ENCODE measurements at regions not wholly inside any gene's neighbourhood (a gene's known extent, or its start where the extent isn't known, plus 50 kb on each side); places are given as distances from the start of the nearest gene placed in this dataset.

DNA sequence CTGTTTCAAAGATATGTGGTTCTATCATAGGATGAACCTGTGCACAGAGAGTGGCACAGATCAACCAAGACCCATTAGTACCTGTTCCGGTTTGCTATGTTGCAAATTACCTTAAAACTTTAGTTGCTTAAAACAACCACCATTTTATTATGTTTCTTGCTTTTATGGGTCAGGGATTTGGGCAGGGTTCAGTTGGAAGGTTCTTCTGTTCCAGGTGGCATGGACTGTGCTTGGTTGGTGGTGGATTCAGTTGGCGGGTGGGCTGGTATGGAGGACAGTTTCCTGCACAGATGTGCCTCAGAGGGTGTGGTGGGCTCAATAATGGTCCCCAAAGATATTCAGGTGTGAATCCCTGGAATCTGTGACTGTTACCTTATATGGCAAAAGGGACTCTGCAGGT, 166.3 kb downstream of the SLC35B3 start:
- no peaks in the 10 kb centered on the region for H3K9me3 ChIP-seq (ENCODE audit: low read length)
- H3K27me3 ChIP-seq (ENCODE audit: insufficient read depth, low read length): no peaks in the 10 kb centered on the region
- no peak overlapping the region for H2AFZ ChIP-seq (ENCODE audit: low read depth, low read length)
- H3K4me1 ChIP-seq (ENCODE audit: insufficient read depth, low read length): no peaks in the 10 kb centered on the region
- H3K4me3 ChIP-seq (ENCODE audit: low read length): no peak overlapping the region
- no peaks in the 10 kb centered on the region for H3K36me3 ChIP-seq (ENCODE audit: insufficient read depth, low read length)

DNA sequence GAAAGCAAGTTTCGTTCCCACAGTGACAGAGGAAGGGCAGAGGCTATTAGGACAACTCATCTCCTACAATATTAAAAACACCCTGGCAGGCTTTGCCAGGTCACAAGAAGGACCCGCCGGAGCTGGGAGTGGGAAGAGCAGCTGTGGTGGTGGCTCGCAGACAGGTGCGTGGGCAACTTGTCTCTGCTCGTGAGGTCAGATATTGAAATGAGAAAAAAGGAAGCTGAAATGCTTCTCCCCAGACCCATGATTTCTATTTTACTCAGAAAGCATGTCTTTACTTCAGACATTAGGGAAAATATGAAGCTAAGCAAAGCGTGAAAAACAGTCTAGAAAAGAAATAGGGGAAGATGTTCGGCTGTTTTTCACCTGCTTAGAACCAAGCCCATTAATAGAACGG, 166.3 kb upstream of the EEF1E1 start:
- H3K4me1 ChIP-seq (ENCODE audit: insufficient read depth, low read length): no peaks in the 10 kb centered on the region
- no peaks in the 10 kb centered on the region for H3K9me3 ChIP-seq (ENCODE audit: low read length)
- no peak overlapping the region for H3K4me3 ChIP-seq (ENCODE audit: low read length)
- H3K27me3 ChIP-seq (ENCODE audit: insufficient read depth, low read length): no peaks in the 10 kb centered on the region
- no peaks in the 10 kb centered on the region for H3K36me3 ChIP-seq (ENCODE audit: insufficient read depth, low read length)
- H2AFZ ChIP-seq (ENCODE audit: low read depth, low read length): no peak overlapping the region

DNA sequence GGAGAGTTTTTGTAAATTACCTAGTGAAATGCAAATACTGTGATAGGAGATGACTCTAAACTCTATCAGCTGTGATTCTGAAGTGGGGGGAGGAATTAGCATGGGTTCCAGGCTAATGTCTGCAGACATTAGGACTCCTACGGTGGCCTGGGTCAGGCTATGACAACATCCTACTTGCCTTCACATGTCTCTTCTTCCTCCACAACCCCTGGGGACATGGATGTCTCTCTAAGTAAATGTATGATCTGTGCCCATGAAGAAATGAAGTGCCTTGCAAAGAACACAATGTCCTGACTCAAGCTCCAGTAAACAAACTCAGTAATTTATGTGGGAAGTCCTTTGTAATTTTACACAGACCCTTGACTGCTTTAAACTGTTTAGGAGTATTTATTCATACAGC, 165.8 kb upstream of the EEF1E1 start:
- Histone ChIP-seq H3K4me1 (ENCODE audit: insufficient read depth, low read length) (no peaks in the 10 kb centered on the region), H3K36me3 (ENCODE audit: insufficient read depth, low read length) (no peaks in the 10 kb centered on the region), H3K4me3 (ENCODE audit: low read length) (no peak overlapping the region), H3K27me3 (ENCODE audit: insufficient read depth, low read length) (no peaks in the 10 kb centered on the region), H2AFZ (ENCODE audit: low read depth, low read length) (no peak overlapping the region), H3K9me3 (ENCODE audit: low read length) (no peaks in the 10 kb centered on the region)

DNA sequence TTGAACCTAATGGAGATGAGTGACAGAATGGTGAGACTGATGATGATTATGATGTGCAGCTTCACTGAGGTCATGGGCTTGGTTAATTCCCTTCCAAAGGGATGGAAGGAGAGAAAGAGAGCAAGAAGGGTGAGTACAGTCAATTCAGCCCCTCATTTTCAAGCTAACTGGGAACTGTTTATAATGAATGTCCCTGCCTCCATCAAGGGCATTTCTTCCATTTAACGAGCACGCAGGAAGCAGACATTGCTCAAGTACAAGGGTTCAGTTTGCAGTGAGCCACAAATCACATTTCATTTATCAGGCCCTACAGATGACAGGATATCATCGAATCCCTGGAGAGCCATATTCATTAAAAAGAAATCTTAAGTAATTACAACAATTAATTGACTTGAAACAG, 158.3 kb upstream of the EEF1E1 start:
- H3K9me3 ChIP-seq (ENCODE audit: low read length): no peaks in the 10 kb centered on the region
- no peak overlapping the region for H3K4me3 ChIP-seq (ENCODE audit: low read length)
- H3K4me1 ChIP-seq (ENCODE audit: insufficient read depth, low read length): no peaks in the 10 kb centered on the region
- no peak overlapping the region for H2AFZ ChIP-seq (ENCODE audit: low read depth, low read length)
- no peaks in the 10 kb centered on the region for H3K36me3 ChIP-seq (ENCODE audit: insufficient read depth, low read length)
- no peaks in the 10 kb centered on the region for H3K27me3 ChIP-seq (ENCODE audit: insufficient read depth, low read length)

DNA sequence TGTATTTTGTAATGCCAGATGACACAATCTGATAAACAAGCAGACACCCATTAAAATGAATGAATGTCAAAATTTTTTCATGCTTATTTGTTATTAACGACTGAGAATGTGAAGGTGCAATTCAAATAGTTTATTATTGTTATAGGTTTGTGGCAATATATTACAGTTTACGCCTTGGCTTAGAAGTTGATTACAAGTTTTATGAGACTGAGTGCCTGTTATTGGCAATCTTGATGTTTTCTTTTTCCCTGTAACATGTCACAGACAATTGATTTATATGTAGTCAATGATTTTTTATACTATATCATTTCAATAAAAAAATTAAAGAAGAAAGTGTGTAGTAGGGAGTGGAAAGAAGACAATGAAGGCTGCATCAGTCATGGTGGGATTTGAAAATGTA, 144.1 kb upstream of the EEF1E1 start:
- H3K4me3 ChIP-seq (ENCODE audit: low read length): no peak overlapping the region
- H3K36me3 ChIP-seq (ENCODE audit: insufficient read depth, low read length): no peaks in the 10 kb centered on the region
- H2AFZ ChIP-seq (ENCODE audit: low read depth, low read length): no peak overlapping the region
- peaks cover 10% of the 10 kb centered on the region for H3K4me1 ChIP-seq (ENCODE audit: insufficient read depth, low read length)
- no peaks in the 10 kb centered on the region for H3K27me3 ChIP-seq (ENCODE audit: insufficient read depth, low read length)
- no peaks in the 10 kb centered on the region for H3K9me3 ChIP-seq (ENCODE audit: low read length)

DNA sequence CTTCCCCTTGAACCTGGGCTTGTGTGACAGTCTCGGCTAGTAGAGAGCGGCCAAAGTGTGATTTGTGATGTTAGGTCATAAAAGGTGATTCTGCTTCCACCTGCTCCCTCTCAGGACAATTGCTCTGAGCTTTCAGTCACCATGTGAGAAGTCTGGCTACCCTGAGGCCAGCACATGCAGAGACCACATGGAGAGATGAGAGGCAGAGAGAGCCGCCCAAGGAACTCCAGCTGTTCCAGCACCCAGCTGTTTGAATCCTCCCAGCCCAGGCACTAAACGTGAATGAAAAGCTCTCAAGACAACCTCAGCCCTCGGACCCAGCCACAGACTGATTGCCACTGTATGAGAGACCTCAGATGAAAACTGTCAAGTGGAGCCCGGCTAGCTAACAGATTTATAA, 143.4 kb upstream of the EEF1E1 start:
- Histone ChIP-seq H2AFZ (ENCODE audit: low read depth, low read length) (no peak overlapping the region), H3K4me1 (ENCODE audit: insufficient read depth, low read length) (peaks cover 10% of the 10 kb centered on the region), H3K4me3 (ENCODE audit: low read length) (no peak overlapping the region), H3K27me3 (ENCODE audit: insufficient read depth, low read length) (no peaks in the 10 kb centered on the region), H3K36me3 (ENCODE audit: insufficient read depth, low read length) (no peaks in the 10 kb centered on the region), H3K9me3 (ENCODE audit: low read length) (no peaks in the 10 kb centered on the region)

DNA sequence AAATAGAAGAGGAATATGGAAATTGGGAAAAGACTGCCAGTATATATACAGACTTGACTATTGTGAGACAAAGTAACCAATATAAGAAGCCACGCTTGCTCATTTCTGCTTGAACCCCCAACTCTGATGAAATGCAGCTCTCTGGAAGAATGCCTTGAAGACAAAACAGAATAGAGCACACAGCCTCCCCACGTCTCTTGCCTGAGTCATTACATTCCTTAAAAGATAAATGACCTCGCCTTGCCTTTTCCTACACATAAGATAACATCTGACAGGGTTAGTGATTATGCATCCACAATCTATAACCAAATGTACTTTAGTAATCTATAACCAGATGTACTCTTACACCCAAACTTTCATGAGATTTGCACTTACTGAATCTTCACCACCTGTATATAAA, 141.1 kb upstream of the EEF1E1 start:
- Histone ChIP-seq H3K36me3 (ENCODE audit: insufficient read depth, low read length) (no peaks in the 10 kb centered on the region), H3K4me3 (ENCODE audit: low read length) (no peak overlapping the region), H3K4me1 (ENCODE audit: insufficient read depth, low read length) (peaks cover 30% of the 10 kb centered on the region), H3K9me3 (ENCODE audit: low read length) (no peaks in the 10 kb centered on the region), H2AFZ (ENCODE audit: low read depth, low read length) (peak overlapping the region; percentile 76), H3K27me3 (ENCODE audit: insufficient read depth, low read length) (no peaks in the 10 kb centered on the region)

DNA sequence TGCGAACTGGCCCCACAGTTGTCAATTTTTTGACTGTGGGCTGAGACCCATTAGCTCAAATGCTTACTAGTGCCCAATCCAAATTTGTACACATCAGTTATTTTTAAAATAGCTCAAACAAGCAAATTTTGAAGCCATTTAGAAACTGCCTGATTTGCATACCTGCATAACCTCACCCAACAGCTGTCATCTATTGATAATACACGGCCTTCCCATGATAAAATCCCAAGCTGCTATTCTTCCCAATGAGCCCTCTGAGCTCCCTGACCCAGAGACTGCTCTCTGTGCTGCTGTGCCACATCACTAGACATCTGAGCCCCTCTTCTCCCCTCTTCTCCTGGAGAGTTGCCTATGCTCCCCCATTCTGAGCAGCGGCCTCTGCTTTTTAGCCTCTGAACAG, 140.5 kb upstream of the EEF1E1 start:
- peak overlapping the region; percentile 76 for H2AFZ ChIP-seq (ENCODE audit: low read depth, low read length)
- H3K4me1 ChIP-seq (ENCODE audit: insufficient read depth, low read length): peaks cover 36% of the 10 kb centered on the region
- no peak overlapping the region for H3K4me3 ChIP-seq (ENCODE audit: low read length)
- H3K36me3 ChIP-seq (ENCODE audit: insufficient read depth, low read length): no peaks in the 10 kb centered on the region
- H3K9me3 ChIP-seq (ENCODE audit: low read length): no peaks in the 10 kb centered on the region
- no peaks in the 10 kb centered on the region for H3K27me3 ChIP-seq (ENCODE audit: insufficient read depth, low read length)

DNA sequence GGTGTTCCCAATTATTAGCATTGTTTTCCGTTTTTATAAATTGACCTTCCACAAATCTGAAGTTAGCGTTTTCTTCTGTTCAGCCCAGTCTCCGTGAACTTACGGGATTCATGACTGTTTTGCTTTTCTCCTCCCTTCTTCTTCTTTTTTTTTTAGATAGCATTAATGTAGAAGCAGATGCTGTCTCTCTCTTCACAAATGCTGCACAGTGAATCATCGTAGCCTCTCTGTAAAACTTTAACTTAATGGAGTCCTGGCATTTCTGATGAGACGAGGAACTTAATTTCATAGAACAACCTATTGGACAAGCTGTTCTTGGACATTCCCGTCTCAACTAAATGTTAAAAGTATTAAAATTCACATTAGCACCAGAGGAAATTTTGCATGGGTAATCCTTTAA, 138.0 kb upstream of the EEF1E1 start:
- H3K4me1 ChIP-seq (ENCODE audit: insufficient read depth, low read length): peaks cover 39% of the 10 kb centered on the region
- no peak overlapping the region for H3K4me3 ChIP-seq (ENCODE audit: low read length)
- no peaks in the 10 kb centered on the region for H3K27me3 ChIP-seq (ENCODE audit: insufficient read depth, low read length)
- no peaks in the 10 kb centered on the region for H3K36me3 ChIP-seq (ENCODE audit: insufficient read depth, low read length)
- H3K9me3 ChIP-seq (ENCODE audit: low read length): peaks cover 2% of the 10 kb centered on the region
- no peak overlapping the region for H2AFZ ChIP-seq (ENCODE audit: low read depth, low read length)

DNA sequence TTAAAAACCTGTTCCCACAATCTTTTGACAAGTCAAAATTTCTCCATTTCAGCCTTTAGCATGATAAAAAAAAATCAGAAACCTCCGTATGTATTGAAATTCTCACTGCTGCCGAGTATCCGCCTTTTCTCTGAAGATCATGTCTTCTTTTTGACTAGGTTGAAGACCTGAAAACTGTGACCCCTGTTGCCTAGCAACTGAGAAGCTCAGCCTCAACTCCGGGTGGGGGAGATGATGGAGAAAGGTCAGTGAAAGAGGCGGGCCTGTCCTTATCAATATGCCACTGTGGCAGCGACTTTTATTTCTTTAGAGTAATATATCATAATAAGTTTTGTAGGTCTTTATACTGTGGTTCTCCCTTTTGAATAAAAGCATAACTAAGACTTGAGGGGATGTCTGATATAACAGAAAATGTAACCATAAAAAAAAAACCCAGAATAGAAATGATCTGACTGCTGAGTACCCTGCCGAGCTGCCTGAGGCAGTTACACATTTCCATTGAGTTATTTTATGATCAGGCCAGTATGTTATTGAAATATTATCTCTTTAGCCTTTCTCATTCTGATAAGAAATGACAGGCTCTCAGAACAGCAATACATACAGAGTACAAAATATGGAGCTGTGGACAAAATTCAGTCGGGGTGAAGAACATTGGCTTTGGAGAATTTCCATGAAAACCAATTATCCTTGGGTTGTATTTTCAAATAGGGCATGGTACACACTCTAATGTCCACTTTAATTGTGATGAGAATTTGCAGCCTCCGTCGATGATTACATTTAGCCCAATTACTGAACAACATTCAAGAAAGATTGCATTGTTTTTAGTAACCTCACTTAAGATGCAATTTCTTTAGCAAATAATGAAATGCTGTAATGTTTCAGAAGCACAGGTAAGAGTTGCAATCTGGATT, 136.7 kb upstream of the EEF1E1 start:
- H3K9me3 ChIP-seq (ENCODE audit: low read length): peaks cover 2% of the 10 kb centered on the region
- peaks cover 39% of the 10 kb centered on the region for H3K4me1 ChIP-seq (ENCODE audit: insufficient read depth, low read length)
- H2AFZ ChIP-seq (ENCODE audit: low read depth, low read length): peak overlapping the region; percentile 84
- no peaks in the 10 kb centered on the region for H3K27me3 ChIP-seq (ENCODE audit: insufficient read depth, low read length)
- H3K4me3 ChIP-seq (ENCODE audit: low read length): peak overlapping the region; percentile 42
- no peaks in the 10 kb centered on the region for H3K36me3 ChIP-seq (ENCODE audit: insufficient read depth, low read length)

DNA sequence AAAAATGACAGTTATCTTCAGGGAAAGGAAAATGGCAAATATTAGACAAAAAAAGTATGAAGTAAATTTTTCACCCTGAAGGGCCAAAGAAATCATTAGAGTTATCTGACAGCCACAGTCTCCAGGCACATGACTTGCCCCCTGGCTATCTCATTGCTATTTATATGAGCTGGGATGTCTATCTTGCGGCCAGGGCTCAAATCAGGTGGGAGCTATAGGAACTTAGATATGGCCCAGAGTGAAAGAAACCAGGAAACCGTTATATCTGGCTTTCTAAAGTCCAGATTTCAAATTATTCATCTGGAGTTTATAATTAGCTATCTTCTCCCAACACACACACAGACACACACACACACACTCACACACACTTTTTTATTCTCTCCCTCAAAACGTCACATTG, 135.3 kb upstream of the EEF1E1 start:
- Histone ChIP-seq H3K27me3 (ENCODE audit: insufficient read depth, low read length) (no peaks in the 10 kb centered on the region), H3K4me1 (ENCODE audit: insufficient read depth, low read length) (peaks cover 30% of the 10 kb centered on the region), H2AFZ (ENCODE audit: low read depth, low read length) (no peak overlapping the region), H3K9me3 (ENCODE audit: low read length) (peaks cover 2% of the 10 kb centered on the region), H3K36me3 (ENCODE audit: insufficient read depth, low read length) (no peaks in the 10 kb centered on the region), H3K4me3 (ENCODE audit: low read length) (no peak overlapping the region)

DNA sequence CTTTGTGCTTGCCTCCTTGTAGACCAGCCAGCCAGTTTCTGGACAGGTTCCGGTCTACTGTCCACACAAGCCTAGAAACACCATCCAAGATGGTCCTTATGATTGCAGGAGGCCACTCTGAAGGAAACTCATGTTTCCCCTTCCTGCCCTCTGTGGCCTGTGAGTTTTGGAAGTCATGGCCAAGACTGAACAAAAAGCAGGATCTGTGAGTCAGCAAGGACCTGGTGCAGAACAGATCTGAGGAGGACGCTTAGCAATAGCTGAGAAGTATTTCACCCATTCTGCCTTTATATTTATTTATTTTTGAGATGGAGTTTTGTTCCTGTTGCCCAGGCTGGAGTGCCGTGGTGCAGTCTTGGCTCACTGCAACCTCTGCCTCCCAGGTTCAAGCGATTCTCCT, 134.6 kb upstream of the EEF1E1 start:
- peaks cover 29% of the 10 kb centered on the region for H3K4me1 ChIP-seq (ENCODE audit: insufficient read depth, low read length)
- no peaks in the 10 kb centered on the region for H3K36me3 ChIP-seq (ENCODE audit: insufficient read depth, low read length)
- no peak overlapping the region for H2AFZ ChIP-seq (ENCODE audit: low read depth, low read length)
- H3K9me3 ChIP-seq (ENCODE audit: low read length): peaks cover 2% of the 10 kb centered on the region
- H3K27me3 ChIP-seq (ENCODE audit: insufficient read depth, low read length): no peaks in the 10 kb centered on the region
- no peak overlapping the region for H3K4me3 ChIP-seq (ENCODE audit: low read length)

DNA sequence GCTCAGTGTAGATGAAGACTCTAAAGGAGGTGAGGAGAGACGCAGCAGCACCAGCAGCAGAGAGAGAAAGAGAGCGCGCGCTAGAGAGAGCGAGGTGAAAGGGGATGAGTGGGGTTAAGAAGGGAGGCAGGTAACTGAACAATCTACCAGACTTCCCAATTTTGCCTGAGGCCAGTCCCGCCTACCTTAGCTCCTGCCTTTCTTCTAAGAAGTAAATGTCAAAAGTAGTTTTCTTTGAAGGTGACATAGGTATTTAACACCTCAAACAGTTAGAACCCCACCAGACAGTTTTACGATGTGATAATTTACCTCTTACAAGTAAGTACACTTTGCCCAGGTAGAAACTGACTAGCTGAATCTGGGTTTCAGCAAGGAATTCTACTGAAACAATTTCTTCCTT, 132.0 kb upstream of the EEF1E1 start:
- no peak overlapping the region for H2AFZ ChIP-seq (ENCODE audit: low read depth, low read length)
- peaks cover 2% of the 10 kb centered on the region for H3K9me3 ChIP-seq (ENCODE audit: low read length)
- H3K4me1 ChIP-seq (ENCODE audit: insufficient read depth, low read length): peaks cover 17% of the 10 kb centered on the region
- no peak overlapping the region for H3K4me3 ChIP-seq (ENCODE audit: low read length)
- no peaks in the 10 kb centered on the region for H3K27me3 ChIP-seq (ENCODE audit: insufficient read depth, low read length)
- no peaks in the 10 kb centered on the region for H3K36me3 ChIP-seq (ENCODE audit: insufficient read depth, low read length)

DNA sequence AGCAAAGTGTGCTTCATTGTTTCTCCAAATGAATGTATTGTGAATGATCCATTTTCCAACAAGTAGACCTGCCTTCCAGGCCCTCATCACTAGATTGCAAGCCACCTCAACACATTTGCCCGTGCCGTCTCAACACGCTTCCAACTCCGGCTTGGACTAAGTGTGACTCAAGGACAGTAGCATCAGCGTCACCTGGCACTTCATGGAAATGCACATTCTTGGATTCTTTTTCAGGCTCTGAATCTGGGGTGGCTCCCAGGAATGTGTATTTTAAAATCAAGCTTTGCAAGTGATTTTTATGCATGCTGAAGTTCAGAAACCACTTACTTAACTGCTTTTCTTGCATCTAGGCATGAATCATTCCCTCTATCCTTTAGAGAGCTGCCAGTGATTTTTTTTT, 129.6 kb upstream of the EEF1E1 start:
- Histone ChIP-seq H3K27me3 (ENCODE audit: insufficient read depth, low read length) (no peaks in the 10 kb centered on the region), H3K36me3 (ENCODE audit: insufficient read depth, low read length) (no peaks in the 10 kb centered on the region), H3K4me1 (ENCODE audit: insufficient read depth, low read length) (no peaks in the 10 kb centered on the region), H3K4me3 (ENCODE audit: low read length) (no peak overlapping the region), H3K9me3 (ENCODE audit: low read length) (peaks cover 2% of the 10 kb centered on the region), H2AFZ (ENCODE audit: low read depth, low read length) (no peak overlapping the region)
